Limb (tissue), 2 donors: ENCODE measurements at regions not wholly inside any gene's neighbourhood (a gene's known extent, or its start where the extent isn't known, plus 50 kb on each side); places are given as distances from the start of the nearest gene placed in this dataset.
A peak's percentile ranks its signal among the peaks of the same experiment; 100 is the strongest.
"Not testable (repeated sequence)": the region's sequence is repeated elsewhere in the genome, so short reads cannot be mapped to it uniquely, and the experiment has no call there.

Experiments
- DNase-seq, 2 donors: peaks; one replicate each; pipeline ENCODE4 v3.0.0-alpha.2; 2016; ENCODE audit errors: extremely low spot score in 2 of 2

DNA sequence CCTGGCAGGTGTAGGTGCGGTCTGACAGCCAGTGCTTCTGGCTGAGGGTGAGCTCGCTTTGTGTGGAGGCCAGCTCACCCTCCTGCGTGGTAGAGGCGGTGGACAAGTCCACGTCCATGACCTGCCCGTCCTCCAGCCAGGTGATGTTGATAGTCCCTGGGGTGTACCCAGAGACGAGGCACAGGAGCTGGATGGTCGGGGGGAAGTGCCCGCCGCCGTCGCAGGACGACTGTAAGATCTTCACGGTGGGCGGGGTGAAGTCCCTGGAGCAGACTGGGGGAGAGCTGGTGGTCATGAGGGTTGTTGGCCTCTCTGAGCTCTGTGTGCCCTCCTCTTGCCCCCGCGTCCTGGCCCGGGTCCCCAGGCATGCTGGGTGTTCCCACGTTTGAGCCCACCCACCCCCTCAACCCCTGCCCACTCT, 74.6 kb downstream of the TMEM121 start:
- DNase-seq = no peak

DNA sequence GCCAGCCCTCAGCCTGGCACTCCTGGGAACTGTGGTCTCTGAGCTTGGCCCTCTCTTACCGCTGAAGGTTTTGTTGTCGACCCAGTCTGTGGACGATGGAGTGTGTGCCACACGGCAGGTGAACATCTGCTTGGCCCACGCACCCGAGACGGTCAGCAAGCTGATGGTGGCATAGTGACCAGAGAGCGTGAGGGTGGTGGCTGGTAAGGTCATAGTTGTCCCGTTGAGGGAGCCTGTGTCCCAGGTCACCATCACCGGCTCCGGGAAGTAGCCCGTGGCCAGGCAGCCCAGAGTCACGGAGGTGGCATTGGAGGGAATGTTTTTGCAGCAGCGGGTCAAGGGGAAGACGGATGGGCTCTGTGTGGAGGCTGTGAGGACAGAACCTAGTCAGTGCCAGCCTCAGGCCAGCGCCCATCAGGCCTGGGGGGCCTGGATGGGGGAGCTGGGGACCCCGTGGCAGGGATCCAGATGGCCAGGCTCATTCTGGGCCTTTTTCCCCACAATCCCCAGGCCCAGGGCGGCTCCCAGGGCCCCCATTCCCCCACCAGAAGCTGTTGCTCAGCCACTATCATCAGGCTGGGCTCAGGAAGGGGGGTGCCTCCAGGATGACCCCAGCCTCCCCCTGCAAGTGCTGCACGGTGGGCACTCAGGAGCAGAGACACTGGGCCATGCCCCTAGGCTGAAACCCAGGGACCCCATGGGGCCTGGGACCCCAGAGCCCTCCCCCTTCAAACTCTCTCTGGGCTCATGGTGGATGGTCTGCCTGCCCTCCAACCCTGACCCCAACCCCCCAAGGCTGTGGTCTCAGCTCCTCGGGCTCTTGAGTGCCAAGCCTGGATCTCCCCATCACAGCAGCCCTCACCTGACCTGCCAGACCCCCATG, 75.2 kb downstream of the TMEM121 start:
- no peak for DNase-seq

DNA sequence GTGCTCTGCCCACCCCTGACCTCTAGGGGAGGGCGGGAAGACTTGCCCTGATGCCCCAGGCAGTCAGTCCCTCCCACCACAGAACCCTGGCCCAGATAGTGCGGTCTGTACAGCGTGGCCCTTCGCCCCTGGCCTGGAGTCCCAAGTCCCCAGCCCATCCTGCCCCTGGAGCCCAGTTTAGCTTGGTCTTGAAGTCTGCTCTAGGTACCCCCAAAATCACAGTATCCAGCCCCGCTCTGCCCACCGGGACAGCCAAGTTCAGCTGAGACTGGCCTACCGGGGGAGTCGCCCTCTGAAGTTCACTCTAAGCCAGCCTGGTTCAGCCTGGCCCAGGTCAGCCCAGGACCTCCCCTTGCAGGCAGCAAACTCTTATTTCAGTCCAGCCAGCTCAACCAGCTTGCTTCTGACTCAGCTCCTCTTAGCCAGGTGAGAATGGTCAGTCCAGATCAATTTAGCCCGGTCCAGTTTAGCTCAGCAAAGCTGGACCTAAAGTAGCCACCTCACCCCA, 75.9 kb downstream of the TMEM121 start:
- no peak for DNase-seq

DNA sequence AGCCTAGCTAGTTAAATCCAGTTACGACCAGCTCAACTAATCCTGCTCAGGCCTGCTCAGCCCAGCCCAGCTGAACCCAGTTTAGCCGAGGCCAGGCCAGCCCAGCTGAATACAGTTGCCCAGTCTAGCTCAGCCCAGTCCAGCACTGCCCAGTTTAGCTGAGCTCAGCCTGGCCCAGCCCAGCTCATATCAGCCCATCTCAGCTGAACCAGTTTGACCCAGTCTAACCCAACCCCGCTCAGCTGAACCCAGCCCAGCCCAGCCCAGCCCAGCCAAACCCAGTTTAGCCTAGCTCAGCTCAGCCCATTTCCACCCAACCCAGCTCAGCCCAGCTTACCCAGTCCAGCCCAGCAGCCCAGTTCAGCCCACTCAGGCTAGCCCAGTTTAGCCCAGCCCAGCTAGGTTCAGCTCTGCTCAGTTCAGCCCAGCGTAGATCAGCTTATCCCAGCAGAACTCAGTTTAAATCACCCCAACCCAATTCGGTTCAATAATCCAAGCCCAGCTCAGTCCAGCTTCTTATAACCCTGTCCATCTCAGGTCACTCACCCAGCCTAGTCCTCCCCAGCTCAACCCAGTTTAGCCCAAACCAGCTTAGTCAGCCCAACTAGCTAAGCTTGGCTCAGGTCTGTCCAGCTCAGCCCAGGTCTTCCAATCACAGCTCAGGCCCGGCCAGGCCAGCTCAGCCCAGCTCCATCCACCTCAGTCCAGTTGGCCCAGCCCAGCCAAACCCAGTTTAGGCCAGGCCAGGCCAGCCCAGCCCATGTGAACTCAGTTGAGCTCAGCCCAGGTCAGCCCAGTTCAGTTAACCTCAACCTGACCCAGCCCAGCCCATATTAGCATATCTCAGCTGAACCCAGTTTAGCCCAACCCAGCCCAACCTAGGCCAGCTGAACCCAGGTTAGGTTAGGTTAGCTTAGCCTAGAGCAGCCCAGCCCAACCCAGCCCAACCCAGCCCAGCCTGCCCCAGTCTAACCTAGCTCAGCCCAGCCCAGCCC, 76.7 kb downstream of the TMEM121 start:
- DNase-seq = peak in 1 of 2 donors; percentile 16

DNA sequence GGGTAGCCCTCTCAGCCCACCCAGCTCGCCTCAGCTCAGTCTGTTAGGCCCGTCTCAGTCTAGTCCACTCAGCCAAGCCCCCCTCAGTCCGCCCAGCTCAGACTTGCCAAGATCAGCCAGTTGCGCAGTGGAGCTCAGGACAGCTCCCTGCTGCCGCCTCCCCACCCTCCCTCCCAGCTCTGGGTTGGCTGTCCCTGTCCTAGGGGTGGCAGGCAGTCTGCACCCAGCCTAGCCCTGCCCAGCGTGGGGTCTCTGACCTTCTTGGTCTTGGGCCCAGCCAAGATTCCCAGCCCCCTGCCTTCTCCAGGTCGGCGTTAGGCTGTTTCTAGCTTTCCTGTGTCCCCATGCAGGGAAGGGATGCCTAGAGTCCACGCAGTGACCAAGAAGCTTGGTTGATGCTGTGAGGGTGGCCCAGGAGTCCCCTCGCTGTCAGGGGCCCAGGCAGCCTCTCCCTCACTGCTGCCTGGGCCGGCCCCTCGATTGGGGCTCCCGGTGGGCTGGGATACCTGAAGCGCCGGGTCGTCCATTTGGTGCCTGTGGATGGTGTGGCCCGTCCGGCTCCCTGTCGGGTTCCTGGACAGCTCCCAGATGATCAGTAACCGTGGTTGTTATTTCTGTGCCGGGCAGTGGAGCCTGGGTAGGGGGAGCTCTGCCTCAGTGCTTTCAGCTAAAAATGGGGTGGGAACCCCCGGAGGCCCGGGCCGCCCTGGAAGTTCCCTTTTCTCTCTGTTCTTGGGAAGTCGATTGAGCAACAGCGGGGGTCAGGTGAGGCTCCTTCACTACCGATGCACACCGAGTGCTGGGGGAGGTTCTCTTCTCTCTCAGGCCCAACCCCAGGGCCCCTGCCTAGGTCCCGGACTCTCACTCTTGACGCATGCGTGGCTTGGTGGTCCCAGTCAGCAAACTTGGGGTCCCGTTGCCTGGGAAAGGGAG, 78.4 kb downstream of the TMEM121 start:
- peak in 1 of 2 donors; percentile 10 for DNase-seq

DNA sequence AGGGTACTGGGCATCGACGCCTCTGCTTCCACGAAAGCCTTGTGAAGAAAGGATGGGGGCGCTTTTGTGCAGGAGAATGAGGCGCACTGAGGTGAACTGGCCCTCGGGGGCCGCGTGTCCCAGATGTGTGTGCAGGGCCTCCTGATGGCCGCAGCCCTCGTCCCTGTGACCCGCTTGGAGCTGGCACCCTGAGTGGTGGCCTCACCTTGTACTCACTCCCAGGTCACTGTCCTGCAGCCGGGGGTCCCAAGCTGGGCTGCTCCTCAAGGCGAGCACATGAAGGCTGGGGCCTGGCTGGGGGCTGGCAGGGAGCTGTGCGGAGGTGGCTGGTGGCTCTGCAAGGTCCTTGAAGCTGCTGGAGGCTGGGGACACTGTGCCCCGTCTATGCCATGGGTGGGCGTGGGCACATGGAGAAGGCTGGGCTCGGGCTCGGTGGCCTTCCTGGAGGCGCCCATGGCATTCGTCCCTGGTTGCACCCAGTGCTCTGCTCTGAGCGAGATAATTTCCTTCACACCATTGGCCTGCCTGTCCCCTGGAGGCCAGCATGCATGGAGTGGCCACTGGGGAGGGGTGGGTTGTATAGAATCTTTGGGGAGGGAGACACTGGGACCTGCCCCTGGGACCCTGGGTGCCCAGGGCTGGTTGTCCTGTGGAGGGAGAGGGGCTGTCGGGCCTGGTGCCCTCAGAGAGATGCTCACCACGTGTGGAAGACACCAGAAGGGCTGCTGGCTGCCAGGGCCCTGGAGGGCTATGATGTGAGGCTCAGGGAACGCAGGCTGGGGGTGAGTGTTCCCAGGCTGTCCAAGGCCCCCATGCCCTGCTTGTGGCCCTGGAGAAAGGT, 79.3 kb downstream of the TMEM121 start:
- DNase-seq = no peak

DNA sequence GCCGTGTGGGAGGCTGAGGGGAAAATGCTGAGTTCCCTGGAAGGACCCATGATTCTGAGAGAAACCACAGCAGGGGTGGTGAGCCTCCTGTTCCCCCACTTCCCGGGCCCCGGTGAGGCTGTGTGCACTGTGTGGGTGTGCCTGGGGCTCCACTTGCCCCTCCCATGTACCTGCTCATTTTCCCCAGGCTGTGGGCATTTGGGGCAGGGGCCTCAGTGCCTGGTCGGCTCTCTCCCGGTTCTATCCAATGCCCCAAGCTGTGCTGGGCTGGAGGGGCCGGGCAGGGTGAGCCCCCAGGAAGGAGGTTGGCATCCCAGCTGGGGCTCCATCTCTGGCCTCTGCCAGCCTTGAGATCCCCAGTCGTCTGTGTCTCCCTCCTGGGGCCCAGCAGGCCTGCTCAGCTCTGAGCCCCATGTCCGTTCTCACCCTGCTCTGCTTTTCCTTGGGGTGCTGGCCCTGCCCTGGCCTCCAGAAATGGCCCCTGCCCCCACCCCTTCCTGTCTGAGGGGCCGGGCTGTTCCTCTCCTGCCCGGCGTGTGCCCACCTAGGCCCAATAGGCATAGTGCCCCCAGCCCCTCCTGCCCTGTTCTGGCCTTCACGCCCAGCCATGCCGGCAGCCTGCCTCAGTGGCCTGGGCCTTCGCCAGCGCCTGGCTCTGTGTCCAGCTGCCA, 80.1 kb downstream of the TMEM121 start:
- DNase-seq = not testable (repeated sequence)

DNA sequence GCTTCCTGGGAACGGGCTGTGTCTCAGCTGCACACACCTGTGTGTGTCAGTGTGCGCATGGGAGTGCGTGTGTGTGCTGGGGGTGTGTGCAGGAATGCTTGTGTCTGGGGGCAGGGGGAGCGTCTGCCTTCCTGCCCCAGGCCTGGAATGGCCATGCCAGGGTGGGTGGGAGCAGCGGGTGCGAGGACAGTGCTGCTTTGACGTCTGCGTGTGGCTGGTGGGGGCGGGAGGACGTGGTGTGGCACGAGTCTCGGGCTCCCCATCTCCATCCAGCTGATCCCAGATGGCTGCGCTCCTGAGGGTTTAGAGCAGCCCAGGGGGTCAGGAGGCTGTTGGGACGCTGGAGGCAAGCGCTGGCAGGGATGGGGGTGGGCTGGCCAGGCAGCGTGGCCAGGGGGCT, 80.6 kb downstream of the TMEM121 start:
- not testable (repeated sequence) for DNase-seq

DNA sequence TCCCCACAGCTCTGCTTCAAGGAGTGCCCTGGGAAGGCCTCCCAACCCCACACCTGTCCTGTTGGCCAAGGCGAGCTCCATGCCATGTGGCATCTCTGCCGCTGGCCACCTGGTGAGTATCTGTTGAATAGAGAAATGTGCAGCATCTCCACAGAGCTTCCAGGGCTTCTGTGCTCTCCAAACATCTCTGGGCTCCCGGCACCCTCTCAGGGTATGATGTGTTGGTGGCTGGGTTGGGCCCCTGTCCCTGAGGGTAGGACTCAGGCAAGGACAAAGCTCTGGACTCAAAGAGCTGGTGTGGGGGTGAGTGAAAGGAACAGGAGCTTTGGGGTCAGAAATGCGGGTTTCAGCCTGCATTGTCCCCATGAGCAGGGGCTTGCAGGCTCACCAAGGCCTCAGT, 88.6 kb downstream of the TMEM121 start:
- DNase-seq = not testable (repeated sequence)

DNA sequence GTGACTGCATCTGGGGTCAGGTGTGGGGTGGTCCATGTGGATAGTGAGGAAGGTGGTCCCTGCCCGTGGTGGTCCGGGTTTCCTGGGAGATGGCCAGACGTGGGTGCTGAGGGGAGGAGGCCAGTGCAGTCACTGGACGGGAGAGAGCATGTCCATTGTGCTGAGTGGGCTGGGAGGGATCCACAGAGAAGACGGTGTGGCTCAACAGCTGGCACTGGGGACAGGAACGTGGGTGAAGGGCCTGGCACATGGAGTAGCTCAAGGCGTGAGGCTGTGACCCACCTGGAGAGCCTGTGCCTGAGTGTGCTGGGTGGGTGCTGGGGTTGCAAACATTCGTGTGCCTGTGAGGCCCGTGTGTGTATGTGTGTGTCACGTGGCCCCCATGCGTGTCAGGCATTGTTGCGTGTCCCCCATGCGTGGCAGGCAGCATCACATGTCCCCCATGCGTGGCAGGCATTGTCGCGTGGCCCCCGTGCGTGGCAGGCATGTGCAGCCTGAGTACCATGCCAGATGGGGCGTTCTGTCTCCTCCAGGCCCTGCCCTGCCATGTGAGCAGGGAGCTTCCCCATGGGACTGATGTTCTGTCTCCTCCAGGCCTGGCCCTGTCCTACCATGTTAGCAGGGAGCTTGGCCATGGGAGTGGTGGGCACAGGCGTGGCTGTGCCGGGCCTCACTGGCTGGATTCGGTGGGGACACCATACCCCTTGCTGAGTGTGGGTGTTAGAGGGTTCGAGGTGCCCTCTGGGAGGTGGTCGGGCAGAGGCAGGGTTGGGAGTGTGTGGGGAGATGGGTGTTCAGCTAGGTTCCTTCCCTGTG, 89.8 kb downstream of the TMEM121 start:
- DNase-seq = peak in 1 of 2 donors; percentile 7

DNA sequence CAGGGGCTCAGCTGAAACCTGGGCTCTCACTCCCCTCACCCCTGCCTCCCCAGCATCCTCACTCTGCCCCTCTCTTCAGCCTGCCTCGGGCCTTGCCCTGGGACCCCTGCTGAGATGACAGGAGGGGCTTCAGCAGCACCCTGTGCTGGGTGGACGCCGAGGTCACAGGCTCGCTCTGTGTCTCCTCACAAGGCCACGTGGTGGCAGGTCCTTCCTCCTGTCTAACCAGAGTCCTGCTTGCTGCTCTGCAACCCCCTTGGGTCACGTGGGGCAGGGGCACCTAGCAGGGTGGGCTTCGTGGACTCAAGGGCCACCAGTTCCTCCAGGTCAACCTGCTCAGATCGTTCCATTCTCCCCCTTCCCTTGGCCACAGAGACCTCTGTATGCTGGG, 90.4 kb downstream of the TMEM121 start:
- peak in 1 of 2 donors; percentile 7 for DNase-seq

DNA sequence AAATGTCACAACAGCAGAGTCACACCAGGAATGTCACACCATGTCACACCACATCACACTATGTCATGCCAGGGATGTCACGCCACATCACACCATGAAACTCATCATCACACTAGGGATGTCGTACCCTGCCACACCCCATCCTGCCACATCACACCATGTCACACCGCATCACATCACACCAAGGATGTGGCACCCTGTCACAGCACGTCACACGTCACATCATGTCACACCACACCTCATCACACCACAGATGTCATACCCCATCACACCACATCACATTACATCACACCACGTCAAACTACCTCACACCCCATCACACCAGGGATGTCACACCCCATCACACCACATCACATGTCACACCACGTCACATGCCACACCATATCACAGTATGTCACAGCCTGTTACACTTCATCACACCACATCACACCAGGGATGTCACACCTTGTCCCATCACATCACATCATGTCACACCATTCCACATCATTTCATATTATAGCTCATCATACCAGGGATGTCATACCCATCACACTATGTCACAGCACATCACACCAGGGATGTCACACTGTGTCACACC, 90.9 kb downstream of the TMEM121 start:
- DNase-seq = peak in 1 of 2 donors; percentile 1

DNA sequence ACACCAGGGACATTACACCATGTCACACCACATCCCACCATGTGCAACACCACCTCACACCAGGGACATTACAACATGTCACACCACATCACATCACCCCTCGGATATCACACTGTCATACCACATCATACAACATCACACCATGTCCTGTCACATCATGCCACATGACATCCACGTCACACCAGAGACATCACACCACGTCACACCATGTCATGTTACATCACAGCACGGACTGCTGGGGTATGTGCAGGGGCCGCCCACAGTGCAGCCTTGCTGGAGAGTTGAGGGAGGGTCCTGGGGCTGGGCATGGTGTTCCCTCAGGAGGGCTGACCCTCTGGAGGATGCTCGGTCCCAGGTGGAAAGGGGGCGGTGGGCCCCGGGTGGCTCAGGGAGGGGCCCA, 91.4 kb downstream of the TMEM121 start:
- not testable (repeated sequence) for DNase-seq

DNA sequence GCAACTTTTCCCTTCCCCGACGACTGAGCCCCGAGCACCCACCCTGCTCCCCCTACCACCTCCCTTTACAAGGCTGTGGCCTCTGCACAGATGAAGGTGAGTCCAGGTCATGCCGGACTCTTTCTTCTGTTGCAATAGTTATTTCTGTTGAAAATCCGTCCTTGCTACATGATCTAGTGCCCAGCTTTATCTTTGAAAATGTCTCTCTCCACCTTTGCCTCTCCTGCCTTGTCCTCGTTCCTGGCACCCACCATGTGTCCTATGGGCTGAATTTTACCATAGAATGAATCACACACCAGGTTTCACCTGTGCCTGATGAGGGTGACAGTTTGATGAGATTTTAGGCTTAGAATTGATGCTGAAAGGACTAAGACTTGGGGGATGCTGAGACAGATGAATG, 92.9 kb downstream of the TMEM121 start:
- not testable (repeated sequence) for DNase-seq

DNA sequence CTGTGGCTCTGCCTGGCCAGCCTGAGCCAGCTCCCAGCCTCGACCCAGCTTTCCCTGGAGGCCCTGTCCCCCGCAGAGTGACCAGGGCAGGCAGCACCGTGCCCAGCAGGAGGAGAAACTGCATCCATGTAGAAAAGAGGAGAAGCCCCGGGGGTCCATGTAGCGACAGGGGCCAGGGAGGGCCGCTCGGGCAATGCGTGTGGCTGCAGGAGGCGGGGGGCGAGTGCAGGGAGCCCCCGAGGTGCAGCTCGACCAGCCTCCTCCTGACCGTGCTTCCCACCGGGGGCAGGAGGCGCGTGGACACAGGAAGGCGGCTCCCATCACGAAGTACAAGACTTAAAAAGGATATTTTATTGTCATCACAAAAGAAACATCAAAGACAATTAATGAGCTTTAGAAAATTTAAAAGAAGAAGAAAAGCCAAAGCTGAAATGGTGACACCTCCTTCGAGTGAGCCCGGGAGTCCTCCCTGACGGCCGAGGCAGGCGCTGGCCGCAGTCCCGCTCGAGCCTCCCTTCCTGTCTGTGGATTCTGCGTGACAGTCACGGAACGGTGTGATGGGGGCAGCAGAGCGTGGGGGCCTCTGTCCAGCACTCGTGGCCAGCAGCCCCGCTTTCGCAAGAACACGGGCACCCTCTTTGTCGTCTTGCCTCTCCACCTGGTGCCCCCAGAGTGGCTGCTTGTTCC, 93.9 kb downstream of the TMEM121 start:
- DNase-seq = not testable (repeated sequence)

DNA sequence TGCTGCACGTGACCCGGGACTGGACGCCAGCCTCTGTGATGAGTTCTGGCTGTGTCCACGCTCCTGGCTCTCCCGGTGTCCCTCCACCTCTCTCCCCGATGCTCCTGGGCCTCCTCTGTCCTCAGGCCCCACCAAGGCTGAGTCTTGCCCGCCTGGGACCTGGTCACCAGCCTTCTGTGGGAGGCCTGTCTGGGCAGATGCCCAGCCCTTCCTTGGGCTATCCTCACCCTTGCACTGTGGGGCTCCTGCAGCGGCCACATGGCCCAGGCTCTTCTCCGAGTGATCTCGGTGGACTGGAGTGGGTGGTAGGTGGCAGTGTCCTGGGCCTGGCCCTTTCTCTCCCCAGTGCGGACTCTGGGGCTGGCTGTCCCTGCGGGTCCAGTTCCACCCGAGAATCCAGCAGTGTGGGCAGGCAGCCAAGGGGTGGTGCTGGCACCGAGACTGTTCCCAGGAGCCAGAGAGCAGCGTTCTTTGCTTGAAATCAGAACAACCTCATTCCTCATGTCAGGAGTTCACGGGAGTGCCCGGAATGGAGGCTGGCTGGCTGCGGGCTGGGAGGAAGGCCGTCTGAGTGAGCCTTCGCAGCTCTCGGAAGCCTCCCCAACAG, 94.6 kb downstream of the TMEM121 start:
- not testable (repeated sequence) for DNase-seq
